ENCODE measurements at regions not wholly inside any gene's neighbourhood (a gene's known extent, or its start where the extent isn't known, plus 50 kb on each side); places are given as distances from the start of the nearest gene placed in this dataset.
"Not testable (repeated sequence)": the region's sequence is repeated elsewhere in the genome, so short reads cannot be mapped to it uniquely, and the experiment has no call there.

DNA sequence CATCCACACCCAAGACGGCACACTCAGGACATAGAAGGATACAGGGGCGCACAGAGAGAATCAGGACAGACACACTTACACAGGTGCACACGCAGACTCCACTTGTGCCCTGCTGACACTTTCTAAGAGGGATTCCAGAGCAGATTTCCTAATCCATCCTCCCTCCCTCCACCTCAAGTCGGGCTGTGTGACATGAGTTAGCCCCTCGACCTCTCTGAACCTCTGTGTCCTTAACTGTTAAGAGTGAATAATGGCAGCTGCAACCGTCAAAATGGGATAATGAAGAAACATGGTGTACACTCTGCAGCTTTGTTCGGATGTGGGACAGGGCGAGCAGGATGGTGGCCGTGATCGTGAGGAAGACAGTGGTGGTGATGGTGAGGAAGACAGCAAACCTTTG is 100.1 kb downstream of the CPN2 start:
- DNase-seq = no peak

DNA sequence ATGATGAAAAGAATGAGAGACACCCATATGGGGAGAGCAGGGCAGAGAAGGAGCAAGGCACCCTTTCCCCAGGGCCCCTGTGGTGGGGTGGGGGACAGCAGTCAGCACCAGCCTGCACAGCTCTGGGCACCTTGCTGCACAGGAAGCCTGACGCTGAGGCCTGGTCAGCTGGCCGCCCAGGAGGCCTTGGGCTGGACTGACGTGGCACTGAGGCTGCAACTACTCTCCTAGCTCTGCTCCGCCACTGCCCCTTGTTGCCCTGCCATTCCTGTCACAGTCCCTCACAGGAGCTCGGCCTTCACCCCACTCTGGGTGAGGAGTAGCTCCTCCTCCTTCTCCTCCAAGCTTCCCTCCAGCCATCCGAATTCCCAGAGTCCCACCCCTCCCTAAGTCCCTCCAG is 99.7 kb downstream of the CPN2 start:
- no peak for DNase-seq

DNA sequence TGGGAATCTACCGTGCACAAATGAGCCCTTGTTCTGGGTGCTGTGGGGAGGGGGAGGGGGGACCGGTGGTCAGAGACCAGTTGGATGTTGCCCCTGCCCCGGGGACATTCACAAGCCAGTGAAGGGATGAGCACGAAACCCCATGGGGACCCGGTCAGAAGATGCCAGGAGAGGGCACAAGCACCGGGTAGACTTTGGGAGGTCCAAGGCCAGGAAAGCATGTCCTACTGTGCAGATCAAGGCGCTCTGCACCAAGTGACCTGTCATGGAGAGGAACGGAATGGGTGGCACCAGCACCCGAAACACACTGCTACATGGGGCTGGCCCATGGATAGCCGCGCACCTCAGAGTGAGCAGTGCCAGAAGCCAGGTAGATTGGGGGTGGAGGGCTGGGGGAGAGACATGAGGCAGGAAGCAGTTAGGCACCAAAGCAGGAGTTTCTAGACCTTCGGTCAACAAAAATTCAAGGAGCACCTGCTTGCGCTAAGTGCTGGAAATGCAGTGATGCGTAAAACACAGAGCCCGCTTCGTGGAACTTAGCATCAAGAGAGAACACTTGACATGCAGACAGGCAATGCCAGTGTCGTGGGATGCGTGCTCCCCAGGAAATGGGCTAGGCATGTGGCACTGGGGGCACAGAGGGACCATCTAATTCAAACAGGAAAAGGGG is 99.1 kb downstream of the CPN2 start:
- no peak for DNase-seq

DNA sequence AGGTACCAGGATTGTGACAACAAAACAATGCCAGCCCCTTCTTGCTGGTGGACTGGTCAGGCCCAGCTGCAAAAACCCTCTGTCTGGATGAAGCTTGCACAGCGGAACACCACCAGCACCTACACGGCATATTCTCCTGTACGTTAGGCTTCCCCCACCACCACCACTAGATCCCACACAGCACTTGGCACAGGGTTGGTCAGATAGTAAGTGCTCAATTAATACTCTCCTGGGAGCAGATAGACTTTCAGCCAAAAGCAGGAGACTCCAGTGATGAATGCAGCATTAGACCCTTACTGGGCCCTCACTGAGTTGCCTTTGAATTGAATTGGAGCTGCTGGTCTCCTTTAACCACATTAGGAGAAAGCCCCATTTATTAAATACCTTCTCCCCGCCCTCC is 97.9 kb downstream of the CPN2 start:
- no peak for DNase-seq

DNA sequence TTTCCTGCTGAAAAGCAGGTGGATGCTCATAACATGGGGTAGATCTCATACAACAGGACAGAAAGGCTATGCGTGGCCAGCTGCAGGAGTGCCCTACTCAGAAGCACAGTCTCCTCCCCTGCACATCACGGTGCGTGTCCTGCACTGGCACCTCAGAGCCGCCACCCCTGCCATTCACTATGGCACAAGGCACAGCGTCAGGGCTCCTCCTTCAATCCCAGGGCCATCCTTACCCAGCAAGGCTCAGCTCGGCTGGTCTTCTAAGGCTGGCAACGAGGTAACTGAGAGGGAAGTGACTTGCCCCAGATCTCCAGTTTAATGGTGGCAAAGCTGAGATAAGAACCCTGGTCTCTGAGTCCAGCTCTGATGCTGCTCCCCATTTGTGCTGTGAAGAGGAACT is 97.1 kb downstream of the CPN2 start:
- no peak for DNase-seq

DNA sequence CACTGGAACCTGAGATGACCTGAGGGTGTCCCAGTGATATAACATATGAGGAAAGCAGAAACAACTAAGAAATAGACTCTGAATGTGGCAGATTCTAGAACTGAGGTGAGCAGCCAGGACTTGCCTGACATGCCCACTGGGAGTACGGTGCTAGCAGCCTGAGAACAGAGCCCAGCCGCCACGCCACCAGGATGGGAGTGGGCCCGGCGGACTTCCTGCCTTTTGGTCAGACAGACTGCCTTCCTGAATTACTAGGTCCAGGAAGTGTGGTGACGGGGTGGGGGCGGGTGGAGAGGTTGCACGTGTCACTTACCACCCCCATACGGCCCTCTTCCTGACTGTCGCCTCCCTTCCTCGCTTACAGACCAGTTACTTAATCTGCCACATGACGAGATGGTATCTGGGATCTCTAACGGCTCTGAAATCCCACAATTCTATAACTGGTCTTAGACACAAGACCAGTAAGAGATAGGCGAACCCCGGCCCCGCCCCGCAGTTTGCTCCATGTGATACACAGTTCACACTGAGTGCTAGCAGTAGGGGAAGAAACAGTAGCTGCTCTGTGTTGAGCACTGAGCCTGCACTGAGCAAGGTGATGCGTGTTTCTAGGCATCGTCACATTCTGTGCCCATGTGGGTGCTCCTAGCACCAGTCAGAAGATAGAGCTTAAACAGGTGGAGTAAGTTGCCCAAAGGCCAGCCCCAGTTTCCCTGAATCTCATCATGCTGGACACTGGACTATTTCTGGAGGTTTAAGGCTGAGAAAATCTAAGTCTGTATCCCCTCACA is 95.7 kb downstream of the CPN2 start:
- DNase-seq = no peak

DNA sequence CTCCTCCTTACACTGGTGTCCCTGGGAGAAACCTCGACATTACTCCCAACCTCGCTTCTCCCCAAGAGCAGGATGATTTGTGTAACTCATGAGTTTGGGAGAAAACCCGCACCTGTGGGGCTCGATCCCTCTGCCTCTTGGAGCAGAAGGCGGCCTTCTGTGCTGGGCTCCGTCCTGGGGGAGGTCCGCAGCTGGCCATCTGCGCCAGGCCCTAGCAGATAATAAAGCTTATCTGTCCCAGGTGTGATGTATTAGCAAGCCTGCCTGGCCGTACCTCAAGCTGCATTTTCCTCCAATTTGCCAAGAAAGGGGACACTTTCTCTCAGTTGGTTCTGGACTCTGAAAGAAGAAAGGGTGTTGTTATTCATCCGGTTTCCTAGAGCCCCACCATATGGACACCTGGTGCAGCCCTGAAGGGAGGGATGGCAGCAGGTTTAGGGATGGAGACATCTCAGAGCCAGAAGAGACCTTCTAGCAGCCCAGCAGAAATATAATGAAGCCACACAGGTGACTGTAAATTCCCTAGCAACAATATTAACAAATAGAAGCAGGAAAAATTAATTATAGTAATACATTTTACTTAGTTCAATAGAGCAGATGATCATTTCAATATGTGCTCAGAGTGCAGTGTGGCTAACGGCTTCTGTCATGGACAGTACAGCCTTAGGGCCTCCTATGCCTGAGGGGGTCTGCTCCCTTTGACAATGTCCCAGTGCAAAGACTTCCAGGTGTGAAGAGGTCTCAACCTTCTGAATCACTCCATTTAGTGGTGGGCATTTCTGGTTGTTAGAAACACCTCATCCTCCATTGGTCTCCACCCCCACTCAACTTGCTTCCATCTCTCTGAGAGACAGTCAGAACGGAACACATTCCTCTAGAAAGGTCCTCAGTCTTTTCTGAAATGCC is 94.8 kb downstream of the CPN2 start:
- no peak for DNase-seq

DNA sequence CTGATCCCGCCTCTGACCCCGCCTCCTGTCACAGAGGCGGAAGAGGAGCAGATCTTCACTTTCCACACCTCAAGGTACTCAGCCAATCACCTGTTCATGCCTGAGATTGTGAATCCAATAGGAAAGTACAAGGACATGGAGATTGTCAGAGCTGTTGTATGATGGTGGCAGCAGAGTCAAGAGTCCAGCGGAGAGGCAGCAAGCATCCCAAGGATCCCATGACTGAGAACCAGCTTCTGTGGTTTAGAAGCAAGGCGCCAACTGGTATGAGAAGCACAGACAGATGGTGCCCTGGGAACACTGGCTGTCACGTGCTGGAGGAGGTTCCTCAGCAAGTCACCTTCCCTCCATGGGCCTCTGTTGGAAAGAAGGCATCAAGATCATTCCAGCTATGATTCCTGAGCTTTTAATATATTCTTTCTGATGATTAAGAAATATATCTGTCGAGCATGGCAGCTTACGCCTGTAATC is 93.9 kb downstream of the CPN2 start:
- DNase-seq = no peak

DNA sequence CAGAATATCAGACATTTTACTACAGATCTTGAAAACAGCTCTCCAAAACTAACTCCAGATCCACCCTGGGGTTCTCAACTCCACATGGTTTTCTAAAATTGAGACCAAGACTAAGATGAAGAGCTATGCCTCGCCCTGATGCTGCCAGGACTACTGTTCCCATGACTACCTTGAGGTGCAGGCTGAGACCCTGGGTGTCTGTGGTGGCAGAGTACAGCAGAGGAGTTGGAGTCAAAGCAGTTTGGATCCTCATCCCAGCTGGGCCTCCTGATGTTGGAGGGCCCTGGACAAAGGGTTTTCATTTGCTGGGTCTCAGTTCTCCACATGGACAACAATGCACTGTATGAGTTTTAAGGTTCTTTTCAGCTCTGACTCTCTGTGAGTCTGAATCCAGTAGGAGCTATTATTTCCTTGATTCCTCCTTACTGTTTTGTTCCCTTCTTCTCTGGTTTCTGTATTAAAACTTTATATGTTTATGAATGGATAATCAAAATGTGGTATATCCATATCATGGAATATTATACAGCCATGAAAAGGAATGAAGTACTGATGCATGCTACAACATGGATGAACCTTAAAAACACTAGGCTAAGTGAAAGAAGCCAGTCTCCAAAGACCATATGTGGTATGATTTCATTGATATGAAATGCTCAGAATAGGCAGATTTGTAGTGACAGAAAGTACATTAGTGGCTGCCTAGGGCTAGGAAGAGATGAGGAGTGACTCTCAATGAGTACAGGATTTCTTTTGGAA is 93.0 kb downstream of the CPN2 start:
- DNase-seq = no peak

DNA sequence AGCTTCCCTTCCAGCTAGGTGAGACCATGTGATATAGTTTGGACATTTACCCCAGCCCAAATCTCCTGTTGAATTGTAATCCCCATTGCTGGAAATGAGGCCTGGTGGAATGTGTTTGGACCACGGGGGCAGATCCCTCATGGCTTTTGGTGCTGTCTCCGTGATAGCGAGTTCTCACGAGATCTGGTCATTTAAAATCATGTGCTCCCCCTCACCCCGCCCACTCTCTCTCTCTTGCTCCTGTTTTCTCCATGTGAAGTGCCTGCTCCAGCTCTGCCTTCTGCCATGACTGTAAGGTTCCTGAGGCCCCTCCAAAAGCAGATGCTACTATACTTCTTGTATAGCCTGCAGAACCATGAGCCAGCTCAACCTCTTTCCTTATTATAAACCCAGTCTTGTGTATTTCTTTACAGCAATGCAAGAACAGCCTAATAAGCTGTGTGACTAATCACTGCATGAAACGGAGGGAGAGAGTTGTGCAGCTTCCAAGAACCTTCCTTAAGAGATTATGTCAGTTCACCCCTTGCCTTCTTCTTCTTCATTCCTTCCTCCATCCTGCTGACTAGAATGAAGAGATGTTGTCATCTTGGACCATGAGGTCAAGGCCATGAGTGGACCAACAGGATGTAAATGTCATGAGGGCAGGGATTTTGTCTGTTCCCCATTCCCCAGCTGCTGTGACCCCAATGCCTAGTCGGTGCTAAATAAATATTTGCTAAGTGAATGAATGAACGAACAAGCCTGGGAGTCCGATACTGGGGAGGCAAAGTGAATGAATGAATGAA is 91.0 kb downstream of the CPN2 start:
- no peak for DNase-seq

DNA sequence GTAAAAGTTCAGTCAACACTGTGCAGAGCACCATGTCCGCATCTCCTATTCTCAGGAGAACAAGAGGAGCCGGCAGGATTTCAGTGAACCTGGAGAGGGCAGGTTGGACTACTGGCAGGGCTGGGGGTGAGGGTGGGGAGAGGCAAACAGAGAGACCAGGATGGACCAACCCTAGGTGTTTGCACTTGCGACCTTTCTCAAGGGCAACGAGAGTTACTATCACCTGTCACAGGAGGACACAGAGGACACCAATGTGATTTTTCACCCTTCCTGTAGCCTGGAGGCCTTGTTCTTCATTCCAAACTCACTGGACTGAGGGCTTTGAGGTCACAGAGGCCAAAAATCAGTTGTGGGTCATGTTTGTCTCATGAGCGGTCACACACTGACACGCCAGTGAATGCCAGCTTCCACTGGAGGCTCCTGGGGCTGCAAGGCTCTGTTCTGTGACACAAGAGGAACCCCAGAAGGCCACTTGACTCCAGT is 89.5 kb downstream of the CPN2 start:
- DNase-seq = no peak

DNA sequence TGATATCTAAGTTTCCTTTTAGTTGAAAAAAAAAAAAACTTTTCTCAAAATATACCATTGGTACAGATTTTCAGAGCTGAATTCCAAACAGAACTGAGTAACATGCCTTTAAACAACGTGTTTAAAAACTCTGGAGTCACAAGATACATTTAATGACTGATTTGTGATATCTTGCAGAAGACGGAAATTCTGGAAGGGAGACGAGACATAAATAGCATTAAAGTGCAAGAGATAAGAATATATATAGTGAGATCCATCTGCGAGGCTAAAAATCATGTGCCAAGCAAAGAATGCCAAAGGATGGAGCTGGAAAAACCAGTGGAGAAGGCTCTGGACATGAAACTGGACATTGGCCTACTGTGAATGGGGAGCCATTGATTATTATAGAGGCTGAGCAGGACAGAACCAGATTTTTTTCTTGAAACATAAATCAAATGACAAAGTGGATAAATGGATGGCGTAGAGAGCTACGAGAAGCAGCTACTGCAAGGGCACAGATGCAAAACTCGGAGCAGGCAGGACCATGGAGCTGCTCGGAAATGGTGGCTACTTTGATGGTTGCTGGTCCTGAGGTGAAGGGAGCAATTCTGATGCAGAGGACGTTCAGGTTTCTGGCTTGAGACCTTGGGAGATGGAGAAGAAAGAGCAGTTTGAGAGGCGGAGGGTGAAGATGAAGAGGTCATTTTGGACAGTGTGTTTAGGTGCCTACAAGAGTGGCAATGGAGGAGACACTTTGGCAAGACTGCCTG is 88.8 kb downstream of the CPN2 start:
- no peak for DNase-seq

DNA sequence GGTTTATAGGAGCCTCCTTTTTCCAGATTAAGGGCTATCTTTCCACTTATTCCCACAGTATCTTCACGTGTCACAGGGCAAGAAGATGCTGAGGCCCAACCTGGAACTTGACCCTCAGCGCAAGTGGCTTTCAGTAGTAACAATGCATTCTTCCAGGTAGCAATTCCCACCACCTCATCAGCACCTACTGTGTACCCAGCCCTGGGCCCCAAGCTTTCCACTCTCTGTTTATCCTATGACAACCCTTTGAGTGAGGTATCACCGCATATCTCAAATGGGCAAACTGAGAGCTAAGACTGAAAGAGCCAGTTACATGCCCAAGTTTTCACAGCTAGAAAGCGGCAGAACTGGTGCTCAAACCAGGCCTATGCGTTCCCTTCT is 88.2 kb downstream of the CPN2 start:
- DNase-seq = no peak

DNA sequence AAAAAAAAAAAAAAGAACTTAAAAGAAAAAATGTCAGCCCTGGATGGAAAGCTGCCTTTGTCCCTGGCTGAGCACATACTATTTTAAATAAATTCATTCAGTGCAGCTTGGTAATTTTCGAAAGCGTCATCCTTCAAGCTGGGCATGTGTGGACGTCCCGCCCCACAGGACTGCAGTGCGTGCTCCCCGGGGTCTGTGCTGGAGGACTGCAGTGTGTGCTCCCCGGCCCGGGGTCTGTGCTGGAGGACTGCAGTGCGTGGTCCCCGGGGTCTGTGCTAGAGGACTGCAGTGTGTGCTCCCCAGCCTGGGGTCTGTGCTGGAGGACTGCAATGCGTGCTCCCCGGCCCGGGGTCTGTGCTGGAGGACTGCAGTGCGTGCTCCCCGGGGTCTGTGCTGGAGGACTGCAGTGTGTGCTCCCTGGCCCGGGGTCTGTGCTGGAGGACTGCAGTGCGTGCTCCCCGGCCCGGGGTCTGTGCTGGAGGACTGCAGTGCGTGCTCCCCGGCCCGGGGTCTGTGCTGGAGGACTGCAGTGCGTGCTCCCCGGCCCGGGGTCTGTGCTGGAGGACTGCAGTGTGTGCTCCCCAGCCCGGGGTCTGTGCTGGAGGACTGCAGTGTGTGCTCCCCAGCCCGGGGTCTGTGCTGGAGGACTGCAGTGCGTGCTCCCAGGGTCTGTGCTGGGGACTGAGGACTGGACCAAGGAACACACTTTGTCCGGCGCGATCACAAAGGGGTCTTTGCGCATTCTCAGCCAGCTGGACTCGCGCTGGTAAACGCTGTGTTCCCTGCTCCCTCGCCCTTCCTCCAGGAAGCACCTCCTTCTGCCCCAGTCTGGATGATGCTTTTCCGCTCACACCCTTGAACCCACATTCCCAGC is 86.3 kb downstream of the CPN2 start:
- not testable (repeated sequence) for DNase-seq

DNA sequence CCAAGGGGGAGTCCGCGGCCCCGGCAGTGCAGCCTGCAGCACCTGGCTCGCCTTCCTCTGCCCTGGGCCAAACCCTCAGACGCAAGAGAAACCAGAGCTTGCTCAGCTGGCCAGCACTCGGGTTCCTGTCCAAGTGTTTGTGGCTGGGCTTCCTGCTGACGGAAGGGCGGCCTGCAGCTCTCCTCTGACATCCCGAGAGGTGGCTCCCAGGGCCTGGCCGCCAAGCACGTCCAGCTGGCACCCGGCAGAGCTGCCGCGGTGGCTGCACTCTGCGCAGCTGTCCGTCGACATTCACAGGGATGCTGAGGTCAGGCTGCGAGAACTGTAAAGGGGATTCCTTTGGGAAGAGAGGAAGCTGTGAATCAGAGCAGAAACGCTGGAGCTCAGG is 85.6 kb downstream of the CPN2 start:
- no peak for DNase-seq

DNA sequence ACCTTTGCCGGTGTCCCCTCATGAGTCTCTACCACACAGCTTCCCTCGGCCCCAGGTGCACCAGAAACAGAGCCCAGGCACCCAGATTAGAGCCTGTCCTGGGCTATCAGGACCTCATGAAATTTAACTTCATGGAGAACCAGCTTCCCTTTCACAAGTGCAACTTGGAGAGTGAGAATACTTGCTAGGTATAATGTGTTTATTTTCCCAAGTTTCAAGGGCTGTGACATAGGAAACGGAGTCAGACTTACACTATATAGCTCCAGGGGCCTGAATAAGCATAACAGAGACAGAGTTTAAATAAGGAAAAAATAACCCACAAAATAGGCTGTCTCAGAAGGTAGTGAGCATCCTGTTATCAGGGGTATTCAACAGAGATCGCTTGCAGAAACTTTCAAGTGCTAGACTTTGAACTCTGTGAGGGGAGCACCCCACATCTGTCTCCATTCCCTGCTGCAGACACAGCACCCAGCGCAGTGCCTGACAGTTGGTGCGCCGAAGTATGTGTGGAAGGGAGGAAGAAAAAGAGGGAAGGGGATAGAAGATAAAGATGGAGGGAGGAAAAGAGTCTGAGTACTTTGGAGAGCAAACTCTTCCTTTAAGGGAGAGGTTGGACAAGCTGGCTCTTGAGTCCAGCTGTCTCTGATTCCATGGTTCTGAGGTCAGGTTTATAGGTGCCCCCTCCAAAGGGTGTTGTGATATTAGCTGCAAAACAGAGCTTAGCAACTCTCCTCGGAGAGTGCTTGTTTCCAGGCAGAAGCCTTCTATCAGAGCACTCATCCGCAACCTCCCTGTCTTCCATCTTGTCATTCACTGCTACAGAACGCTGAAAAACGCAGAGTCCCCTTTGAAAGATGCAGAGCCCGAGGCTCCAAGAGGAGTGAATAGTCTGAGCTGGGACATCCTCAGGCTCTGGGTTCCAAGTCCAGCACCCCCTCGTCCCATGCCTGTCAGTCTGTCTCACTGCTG is 84.8 kb downstream of the CPN2 start:
- no peak for DNase-seq

DNA sequence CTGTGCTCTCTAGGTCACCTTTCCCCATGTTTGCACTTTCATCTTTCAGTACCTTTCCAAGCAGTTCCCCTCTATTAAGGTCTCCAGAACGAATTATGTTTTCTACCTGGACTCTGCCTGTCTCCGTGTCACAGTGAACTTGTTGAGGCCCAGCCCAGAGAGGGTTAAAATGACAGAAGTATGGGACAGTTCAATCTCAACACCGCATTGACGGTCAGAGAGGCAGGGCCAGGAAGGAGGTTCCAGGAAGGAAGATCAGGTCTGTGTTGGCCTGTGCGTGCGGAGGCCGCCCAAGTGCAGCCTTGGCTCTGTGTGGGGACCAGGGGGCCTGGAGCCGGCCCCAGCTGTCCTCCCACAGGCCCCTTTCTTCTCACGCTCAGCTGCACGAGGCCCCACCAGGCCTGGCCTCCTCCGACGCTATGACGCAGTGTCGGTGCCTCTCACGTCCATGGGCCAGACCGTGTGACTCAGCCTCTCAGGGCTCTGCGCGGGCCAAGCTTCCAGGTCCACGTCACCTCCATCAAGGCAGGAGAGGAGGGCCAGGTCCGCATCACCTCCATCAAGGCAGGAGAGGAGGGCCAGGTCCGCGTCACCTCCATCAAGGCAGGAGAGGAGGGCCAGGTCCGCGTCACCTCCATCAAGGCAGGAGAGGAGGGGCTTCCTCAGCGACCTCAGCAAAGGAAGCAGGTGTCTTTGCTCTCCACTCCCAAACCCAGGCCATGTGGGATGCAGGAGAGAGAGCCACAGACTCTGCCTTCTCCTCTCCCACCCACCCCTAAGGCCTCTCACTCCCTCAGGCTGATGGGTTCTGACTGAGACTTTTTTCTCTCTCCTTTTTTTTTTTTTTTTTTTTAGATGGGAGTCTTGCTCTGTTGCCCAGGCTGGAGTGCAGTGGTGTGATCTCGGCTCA is 83.1 kb downstream of the CPN2 start:
- DNase-seq = no peak

All from NCI-H1436 treated with DMSO at 0.1 percent for 48 hours (cell line).